HL-60 (cell line): ENCODE measurements at regions not wholly inside any gene's neighbourhood (a gene's known extent, or its start where the extent isn't known, plus 50 kb on each side); places are given as distances from the start of the nearest gene placed in this dataset.

Source experiments
- POLR2AphosphoS5 ChIP-seq: IDR thresholded peaks from 2 replicates; pipeline ENCODE4 v1.6.1; 2012; ENCODE audit warnings: low read depth
- TF ChIP-seq, protein P1 (sequence below): IDR thresholded peaks from one replicate; pipeline ENCODE4 v1.5.1; 2011; ENCODE audit warnings: low read length, control low read depth, inconsistent platforms; ENCODE audit not compliant: insufficient read depth

DNA sequence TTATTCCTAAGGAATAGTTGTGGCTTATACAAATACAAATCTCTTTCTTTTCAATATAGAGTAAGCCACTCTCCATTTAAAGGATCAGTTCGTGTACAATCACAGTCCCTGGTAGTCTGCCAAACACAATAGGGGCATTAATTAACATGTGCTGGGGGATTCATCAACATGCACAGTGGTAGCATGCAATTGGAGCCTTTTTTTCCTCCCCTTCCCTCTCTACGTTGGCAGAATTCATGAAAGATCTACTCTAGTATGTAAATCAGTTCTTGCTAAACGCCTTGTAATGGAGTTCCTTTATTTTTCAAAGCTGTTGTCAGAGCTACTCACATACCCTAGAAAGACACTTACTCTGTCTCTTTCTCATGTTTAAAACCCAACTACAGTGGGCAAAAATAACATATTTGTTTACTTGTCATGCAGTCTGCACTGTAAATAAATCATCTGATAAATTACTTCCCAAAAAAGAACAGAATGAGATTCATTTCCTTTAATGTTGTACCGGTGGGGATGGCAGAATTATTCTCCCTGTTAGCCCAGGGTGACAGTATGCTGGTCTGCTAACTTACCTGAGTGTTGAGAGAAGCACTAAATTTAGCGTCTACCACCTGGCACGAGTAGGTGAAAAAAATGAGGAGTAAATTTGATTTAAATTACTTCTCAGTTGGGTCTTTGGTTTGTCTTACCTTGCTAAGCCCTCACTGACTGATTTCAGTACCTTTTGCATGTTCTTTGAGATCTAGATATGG is 341.5 kb upstream of the CCNH start:
- TF ChIP-seq, protein P1, sequence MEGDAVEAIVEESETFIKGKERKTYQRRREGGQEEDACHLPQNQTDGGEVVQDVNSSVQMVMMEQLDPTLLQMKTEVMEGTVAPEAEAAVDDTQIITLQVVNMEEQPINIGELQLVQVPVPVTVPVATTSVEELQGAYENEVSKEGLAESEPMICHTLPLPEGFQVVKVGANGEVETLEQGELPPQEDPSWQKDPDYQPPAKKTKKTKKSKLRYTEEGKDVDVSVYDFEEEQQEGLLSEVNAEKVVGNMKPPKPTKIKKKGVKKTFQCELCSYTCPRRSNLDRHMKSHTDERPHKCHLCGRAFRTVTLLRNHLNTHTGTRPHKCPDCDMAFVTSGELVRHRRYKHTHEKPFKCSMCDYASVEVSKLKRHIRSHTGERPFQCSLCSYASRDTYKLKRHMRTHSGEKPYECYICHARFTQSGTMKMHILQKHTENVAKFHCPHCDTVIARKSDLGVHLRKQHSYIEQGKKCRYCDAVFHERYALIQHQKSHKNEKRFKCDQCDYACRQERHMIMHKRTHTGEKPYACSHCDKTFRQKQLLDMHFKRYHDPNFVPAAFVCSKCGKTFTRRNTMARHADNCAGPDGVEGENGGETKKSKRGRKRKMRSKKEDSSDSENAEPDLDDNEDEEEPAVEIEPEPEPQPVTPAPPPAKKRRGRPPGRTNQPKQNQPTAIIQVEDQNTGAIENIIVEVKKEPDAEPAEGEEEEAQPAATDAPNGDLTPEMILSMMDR, result no peak
- no peak for TF ChIP-seq POLR2AphosphoS5
